Esophagus squamous epithelium (tissue), 5 donors: ENCODE measurements at regions not wholly inside any gene's neighbourhood (a gene's known extent, or its start where the extent isn't known, plus 50 kb on each side); places are given as distances from the start of the nearest gene placed in this dataset.

Source experiments
- DNase-seq: peaks from one replicate; lab custom pipeline; 2025; lab: John Stamatoyannopoulos, UW
- H3K27ac ChIP-seq, 4 donors: fragments of 200-600 bp; sonication (generic); one replicate each; pipeline ENCODE4 v1.5.1; 2016 to 2019; ENCODE audit warnings: mild to moderate bottlenecking in 1 of 4
- H3K27me3 ChIP-seq, 4 donors: fragments of 200-600 bp; sonication (generic); 1 replicate in 3 of 4; 2 replicates in 1 of 4; pipeline versions ENCODE4 v1.5.1 to v1.6.0; 2017 to 2021; ENCODE audit warnings: antibody characterized with exemption in 1 of 4
- H3K36me3 ChIP-seq, 3 donors: fragments of 200-600 bp; sonication (generic); one replicate each; pipeline ENCODE4 v1.5.1; 2016 to 2019
- H3K4me1 ChIP-seq, 3 donors: fragments of 200-600 bp; sonication (generic); one replicate each; pipeline ENCODE4 v1.5.1; 2017 to 2019
- H3K4me3 ChIP-seq, 4 donors: fragments of 200-600 bp; sonication (generic); 1 replicate in 3 of 4; 2 replicates in 1 of 4; pipeline ENCODE4 v1.5.1; 2016 to 2019; ENCODE audit warnings: mild to moderate bottlenecking in 2 of 4, moderate library complexity in 1 of 4
- H3K9me3 ChIP-seq, 3 donors: fragments of 200-600 bp; sonication (generic); one replicate each; pipeline ENCODE4 v1.5.1; 2016 to 2019
- CTCF ChIP-seq, 6 experiments: fragments of 450-650 bp in 4 of 6; fragments of 200-600 bp in 2 of 6; sonication (generic) in 2 of 6; IDR thresholded peaks; one replicate each; pipeline ENCODE4 v1.5.1; 2016 to 2019; ENCODE audit warnings: antibody characterized with exemption in 6 of 6, mild to moderate bottlenecking in 4 of 6, moderate library complexity in 4 of 6
- POLR2A ChIP-seq, 4 donors: fragments of 450-650 bp; IDR thresholded peaks; one replicate each; pipeline ENCODE4 v1.6.1; 2017; ENCODE audit warnings: antibody characterized with exemption in 4 of 4, mild to moderate bottlenecking in 4 of 4, moderate library complexity in 3 of 4
- WGBS, 2 donors: methylation state at CpG; one replicate each; pipeline ENCODE4 v1.1.5; 2018; 5-methylcytosine and 5-hydroxymethylcytosine counted together
- intact Hi-C: fragments of 100-400 bp; cut with DNase I; formaldehyde crosslinking; loops from one replicate; pipeline ENCODE4 v1.15.0; 2022
- donor health status: DM: yes; HTN: yes; CAD: no.

DNA sequence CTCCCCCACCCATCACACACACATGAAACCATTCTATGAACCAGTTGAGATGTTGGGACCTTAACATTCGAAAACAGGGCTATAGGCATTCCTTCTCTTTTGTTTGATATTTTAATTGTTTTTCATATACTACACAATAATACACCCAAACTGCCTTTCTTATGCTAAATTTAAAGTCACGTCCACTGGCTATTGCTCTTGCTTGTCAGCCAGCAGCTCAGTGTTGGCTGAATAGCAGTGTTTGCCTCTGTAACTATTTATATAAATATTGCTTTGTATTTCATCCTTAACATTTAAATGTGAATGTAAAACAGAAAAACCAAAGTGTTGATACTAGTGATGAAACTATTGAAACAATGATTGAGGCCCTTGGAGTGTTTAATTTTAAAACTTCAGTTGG is 234.4 kb upstream of the KCNK2 start:
- no peak overlapping the region for H3K27ac ChIP-seq
- 34 to 76% methylated on average over 2 of the region's 2 CpGs for WGBS, 2 donors
- intact Hi-C loops = no loop called here
- no peak overlapping the region for H3K4me3 ChIP-seq
- DNase-seq = no peak
- no peaks in the 10 kb centered on the region for H3K27me3 ChIP-seq
- peaks cover 0 to 6% (median 0%) of the 10 kb centered on the region in 3 donors for H3K4me1 ChIP-seq
- TF ChIP-seq POLR2A (IDR thresholded peaks at IDR 0.05) (no peak), CTCF (IDR thresholded peaks at IDR 0.05) (no peak)
- no peaks in the 10 kb centered on the region for H3K9me3 ChIP-seq
- H3K36me3 ChIP-seq = no peaks in the 10 kb centered on the region

DNA sequence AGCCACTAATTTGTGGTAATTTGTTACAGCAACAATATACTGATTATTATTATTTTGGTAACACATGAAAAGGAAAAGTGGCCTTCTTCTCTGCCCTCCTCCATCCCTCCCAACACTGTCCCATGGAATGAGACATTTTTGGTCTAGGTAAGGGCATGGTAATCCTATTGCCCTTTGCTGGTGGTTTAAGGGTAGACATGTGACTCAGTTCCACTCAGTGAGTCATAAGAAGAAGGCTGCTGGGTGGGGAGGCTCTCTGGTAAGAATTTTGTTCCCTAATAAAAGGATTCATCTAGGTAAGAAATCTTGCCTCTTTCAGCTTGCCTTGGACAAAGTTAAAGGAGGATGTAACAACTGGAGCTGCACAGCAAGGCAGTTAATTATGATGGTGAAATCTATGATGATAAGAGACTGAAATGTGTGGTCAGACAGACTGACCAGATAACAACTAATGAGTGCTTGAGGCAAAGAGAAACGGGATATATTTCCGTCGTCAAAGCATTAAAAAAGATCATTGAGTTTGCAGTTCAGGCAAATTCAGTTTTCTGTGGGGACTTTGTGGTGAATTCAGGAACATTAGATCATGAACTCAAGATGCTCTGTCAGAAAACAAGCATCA is 232.0 kb upstream of the KCNK2 start:
- DNase-seq = no peak
- no peak overlapping the region for H3K4me3 ChIP-seq
- H3K36me3 ChIP-seq = no peaks in the 10 kb centered on the region
- no peak overlapping the region for H3K27ac ChIP-seq
- WGBS, 2 donors = 74 to 85% methylated on average over 3 of the region's 3 CpGs
- no peaks in the 10 kb centered on the region for H3K9me3 ChIP-seq
- H3K27me3 ChIP-seq = no peaks in the 10 kb centered on the region
- peaks cover 0 to 6% (median 0%) of the 10 kb centered on the region in 3 donors for H3K4me1 ChIP-seq
- intact Hi-C loops = no loop called here
- no peak for TF ChIP-seq CTCF (IDR thresholded peaks at IDR 0.05)
- TF ChIP-seq POLR2A (IDR thresholded peaks at IDR 0.05) = no peak

GRCh38 chr1:214853340-214853739 is 229.2 kb upstream of the KCNK2 start:
- 75 to 85% methylated on average over 4 of the region's 4 CpGs for WGBS, 2 donors
- H3K27ac ChIP-seq = no peak overlapping the region
- no peaks in the 10 kb centered on the region for H3K4me1 ChIP-seq
- intact Hi-C loops = no loop called here
- H3K27me3 ChIP-seq = no peaks in the 10 kb centered on the region
- H3K4me3 ChIP-seq = no peak overlapping the region
- TF ChIP-seq CTCF (IDR thresholded peaks at IDR 0.05) (no peak), POLR2A (IDR thresholded peaks at IDR 0.05) (no peak)
- no peaks in the 10 kb centered on the region for H3K36me3 ChIP-seq
- DNase-seq = no peak
- H3K9me3 ChIP-seq = no peaks in the 10 kb centered on the region

DNA sequence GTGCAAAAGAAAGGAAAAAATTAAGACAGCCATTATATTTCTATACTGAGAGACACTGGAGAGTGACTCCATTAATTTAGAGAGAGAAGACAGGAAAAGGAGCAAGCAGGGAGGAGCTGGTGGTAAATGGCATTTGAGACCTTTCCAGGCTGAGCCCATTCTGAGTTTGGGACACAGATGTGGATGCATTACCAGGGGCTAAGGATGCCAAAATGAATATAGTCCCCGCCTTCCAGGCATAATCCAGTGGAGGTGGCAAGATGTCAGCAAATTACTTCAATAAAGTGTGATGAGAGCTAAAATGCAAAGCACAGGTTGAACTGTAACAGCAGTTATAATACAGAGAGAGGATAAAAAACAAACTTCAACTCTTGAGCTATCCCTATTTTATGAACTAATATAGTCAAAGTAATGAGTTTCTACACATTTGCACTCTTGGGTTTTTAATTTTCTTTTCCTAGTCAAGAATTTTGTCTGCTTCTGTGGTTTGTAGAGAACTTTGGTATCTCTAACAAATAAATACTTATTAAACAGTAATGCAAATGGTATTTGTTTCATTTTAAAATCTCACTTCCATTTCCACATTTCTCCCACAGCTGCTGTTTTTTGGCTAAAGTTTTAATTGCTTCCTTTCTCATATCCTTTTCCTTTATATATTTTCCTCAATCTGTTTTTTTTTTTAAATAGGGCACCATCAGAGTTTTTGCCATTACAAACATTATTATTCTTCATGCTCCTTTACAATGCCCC is 228.2 kb upstream of the KCNK2 start:
- H3K27me3 ChIP-seq = no peaks in the 10 kb centered on the region
- no peaks in the 10 kb centered on the region for H3K4me1 ChIP-seq
- TF ChIP-seq CTCF (IDR thresholded peaks at IDR 0.05) = no peak
- TF ChIP-seq POLR2A (IDR thresholded peaks at IDR 0.05) = no peak
- no peak for DNase-seq
- no peak overlapping the region for H3K27ac ChIP-seq
- H3K4me3 ChIP-seq = no peak overlapping the region
- intact Hi-C loops = no loop called here
- H3K9me3 ChIP-seq = no peaks in the 10 kb centered on the region
- H3K36me3 ChIP-seq = no peaks in the 10 kb centered on the region
- WGBS, 2 donors = 84 to 85% methylated on average over 1 of the region's 1 CpG

GRCh38 chr1:214856843-214857242 is 225.7 kb upstream of the KCNK2 start:
- Histone ChIP-seq H3K27me3 (no peaks in the 10 kb centered on the region), H3K9me3 (no peaks in the 10 kb centered on the region)
- TF ChIP-seq CTCF (IDR thresholded peaks at IDR 0.05) = no peak
- no peak for TF ChIP-seq POLR2A (IDR thresholded peaks at IDR 0.05)

More at GRCh38 chr1:214856843-214857242, 225.7 kb upstream of the KCNK2 start:
- intact Hi-C loops = no loop called here
- Histone ChIP-seq H3K4me3 (no peak overlapping the region), H3K36me3 (no peaks in the 10 kb centered on the region), H3K27ac (no peak overlapping the region), H3K4me1 (no peaks in the 10 kb centered on the region)
- no peak for DNase-seq
